ENCODE measurements at regions not wholly inside any gene's neighbourhood (a gene's known extent, or its start where the extent isn't known, plus 50 kb on each side); places are given as distances from the start of the nearest gene placed in this dataset.

DNA sequence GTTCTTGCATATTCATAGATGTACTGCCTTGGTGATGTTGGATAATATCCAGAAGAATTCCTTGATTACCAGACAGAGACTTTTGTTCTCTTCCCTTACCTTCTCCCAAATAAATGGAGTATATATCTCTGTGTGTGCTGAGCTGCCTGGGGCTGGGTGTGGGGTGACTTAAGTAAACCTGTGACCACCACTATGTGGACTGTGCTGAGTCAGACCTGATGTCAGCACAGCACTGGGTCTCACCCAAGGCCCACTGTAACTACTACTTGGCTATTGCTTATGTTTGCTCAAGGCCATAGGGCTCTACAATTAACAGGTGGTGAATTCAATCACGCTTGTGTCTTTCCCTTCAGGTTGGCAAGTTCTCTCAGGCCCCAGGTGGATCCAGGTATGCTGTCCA, 145.7 kb upstream of the MDGA2 start:
- intact Hi-C loops (cut with DNase I): no loop called here

DNA sequence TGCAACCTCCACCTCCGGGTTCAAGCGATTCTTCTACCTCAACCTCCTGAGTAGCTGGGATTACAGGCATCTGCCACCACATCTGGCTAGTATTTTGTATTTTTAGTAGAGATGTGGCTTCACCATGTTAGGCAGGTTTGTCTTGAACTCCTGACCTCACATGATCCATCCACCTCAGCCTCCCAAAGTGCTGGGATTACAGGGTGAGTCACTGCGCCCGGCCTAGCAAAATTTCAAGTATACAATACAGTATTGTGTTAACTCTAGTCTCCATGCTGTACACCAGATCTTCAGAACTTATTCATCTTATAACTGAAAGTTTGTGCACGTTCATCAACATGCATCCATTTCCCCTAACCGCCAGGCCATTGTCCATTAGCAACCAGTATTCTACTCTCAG, 115.1 kb upstream of the MDGA2 start:
- Histone ChIP-seq H3K4me1 (ENCODE audit: insufficient read depth) (no peaks in the 10 kb centered on the region), H3K27me3 (no peaks in the 10 kb centered on the region), H3K4me3 (no peak overlapping the region), H3K9me3 (no peaks in the 10 kb centered on the region), H3K36me3 (no peaks in the 10 kb centered on the region), H3K27ac (no peak overlapping the region)
- TF ChIP-seq, protein P1, sequence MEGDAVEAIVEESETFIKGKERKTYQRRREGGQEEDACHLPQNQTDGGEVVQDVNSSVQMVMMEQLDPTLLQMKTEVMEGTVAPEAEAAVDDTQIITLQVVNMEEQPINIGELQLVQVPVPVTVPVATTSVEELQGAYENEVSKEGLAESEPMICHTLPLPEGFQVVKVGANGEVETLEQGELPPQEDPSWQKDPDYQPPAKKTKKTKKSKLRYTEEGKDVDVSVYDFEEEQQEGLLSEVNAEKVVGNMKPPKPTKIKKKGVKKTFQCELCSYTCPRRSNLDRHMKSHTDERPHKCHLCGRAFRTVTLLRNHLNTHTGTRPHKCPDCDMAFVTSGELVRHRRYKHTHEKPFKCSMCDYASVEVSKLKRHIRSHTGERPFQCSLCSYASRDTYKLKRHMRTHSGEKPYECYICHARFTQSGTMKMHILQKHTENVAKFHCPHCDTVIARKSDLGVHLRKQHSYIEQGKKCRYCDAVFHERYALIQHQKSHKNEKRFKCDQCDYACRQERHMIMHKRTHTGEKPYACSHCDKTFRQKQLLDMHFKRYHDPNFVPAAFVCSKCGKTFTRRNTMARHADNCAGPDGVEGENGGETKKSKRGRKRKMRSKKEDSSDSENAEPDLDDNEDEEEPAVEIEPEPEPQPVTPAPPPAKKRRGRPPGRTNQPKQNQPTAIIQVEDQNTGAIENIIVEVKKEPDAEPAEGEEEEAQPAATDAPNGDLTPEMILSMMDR (IDR thresholded peaks at IDR 0.05): no peak
- TF ChIP-seq POLR2A (IDR thresholded peaks at IDR 0.05): no peak
- no peak for TF ChIP-seq EP300 (IDR thresholded peaks at IDR 0.05)
- WGBS, 3 donors: 91 to 96% (median 95%) methylated on average over 6 of the region's 6 CpGs
- intact Hi-C loops (cut with DNase I): no loop called here
- no peak for DNase-seq

More for the DNA sequence above, 145.7 kb upstream of the MDGA2 start:
- TF ChIP-seq EP300 (IDR thresholded peaks at IDR 0.05) (no peak), POLR2A (IDR thresholded peaks at IDR 0.05) (no peak)
- TF ChIP-seq, protein P1 (IDR thresholded peaks at IDR 0.05): no peak
- H3K9me3 ChIP-seq: no peaks in the 10 kb centered on the region
- H3K27me3 ChIP-seq: no peaks in the 10 kb centered on the region
- no peak overlapping the region for H3K4me3 ChIP-seq
- H3K4me1 ChIP-seq (ENCODE audit: insufficient read depth): no peaks in the 10 kb centered on the region
- 70 to 77% (median 71%) methylated on average over 1 of the region's 1 CpG for WGBS, 3 donors
- no peak for DNase-seq
- H3K27ac ChIP-seq: no peak overlapping the region
- no peaks in the 10 kb centered on the region for H3K36me3 ChIP-seq

DNA sequence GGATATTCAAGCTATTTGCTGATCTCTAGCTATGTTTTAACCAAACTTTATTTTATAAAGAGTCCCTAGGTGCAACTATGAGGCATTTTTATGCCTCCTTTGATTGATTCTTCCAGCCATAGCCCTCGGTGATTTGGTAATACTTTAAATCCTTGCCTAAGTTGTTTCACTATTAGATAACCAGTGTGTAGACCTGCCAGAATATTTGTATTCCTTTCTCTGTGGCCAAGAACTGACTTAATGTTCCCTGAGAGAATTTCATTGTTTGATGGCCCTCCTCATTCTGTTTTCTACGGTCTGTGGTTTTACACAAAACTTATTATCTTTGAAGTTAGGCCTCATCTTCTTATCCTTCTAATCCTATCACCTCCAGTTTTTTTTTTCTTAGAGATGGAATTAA, 109.7 kb upstream of the MDGA2 start:
- H3K27ac ChIP-seq: no peak overlapping the region
- H3K36me3 ChIP-seq: no peaks in the 10 kb centered on the region
- intact Hi-C loops (cut with DNase I): no loop called here
- TF ChIP-seq POLR2A (IDR thresholded peaks at IDR 0.05): no peak
- TF ChIP-seq, protein P1 (IDR thresholded peaks at IDR 0.05): no peak
- no peak for TF ChIP-seq EP300 (IDR thresholded peaks at IDR 0.05)
- H3K4me3 ChIP-seq: no peak overlapping the region
- no peak for DNase-seq
- H3K4me1 ChIP-seq (ENCODE audit: insufficient read depth): no peaks in the 10 kb centered on the region
- no peaks in the 10 kb centered on the region for H3K27me3 ChIP-seq
- H3K9me3 ChIP-seq: no peaks in the 10 kb centered on the region
- WGBS, 3 donors: 35 to 57% (median 43%) methylated on average over 2 of the region's 2 CpGs

DNA sequence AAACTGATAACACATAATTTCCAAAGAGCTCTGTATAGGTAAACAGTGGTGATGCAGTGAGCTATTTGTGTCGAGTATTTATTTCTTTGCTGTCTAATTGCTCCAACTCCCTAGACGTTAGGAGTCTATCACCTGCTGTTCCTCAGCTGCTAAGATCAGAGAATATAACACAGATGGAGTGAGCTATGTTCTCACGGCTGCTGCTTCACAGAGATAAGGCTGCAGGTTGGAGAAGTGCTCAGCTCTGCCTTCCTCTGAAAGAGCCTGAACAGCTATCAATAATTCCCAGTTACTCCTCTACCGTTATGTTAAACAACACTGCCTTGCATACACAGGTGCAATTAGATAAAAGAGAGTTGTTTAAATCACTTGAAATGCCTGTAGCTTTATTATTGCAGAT, 103.2 kb upstream of the MDGA2 start:
- H3K36me3 ChIP-seq: no peaks in the 10 kb centered on the region
- no peak for DNase-seq
- 7 to 11% (median 10%) methylated on average over 4 of the region's 4 CpGs for WGBS, 3 donors
- H3K4me3 ChIP-seq: no peak overlapping the region
- TF ChIP-seq EP300 (IDR thresholded peaks at IDR 0.05) (no peak), POLR2A (IDR thresholded peaks at IDR 0.05) (no peak)
- TF ChIP-seq, protein P1 (IDR thresholded peaks at IDR 0.05): no peak
- intact Hi-C loops (cut with DNase I): no loop called here
- no peaks in the 10 kb centered on the region for H3K9me3 ChIP-seq
- no peaks in the 10 kb centered on the region for H3K4me1 ChIP-seq (ENCODE audit: insufficient read depth)
- no peak overlapping the region for H3K27ac ChIP-seq
- H3K27me3 ChIP-seq: no peaks in the 10 kb centered on the region

- H3K27me3 ChIP-seq: no peaks in the 10 kb centered on the region
- WGBS, 3 donors: 87 to 89% (median 88%) methylated on average over 1 of the region's 1 CpG
- intact Hi-C loops (cut with DNase I): no loop called here
Observed at GRCh38 chr14:47772652-47773051, 97.2 kb upstream of the MDGA2 start.

More at GRCh38 chr14:47772652-47773051, 97.2 kb upstream of the MDGA2 start:
- H3K27ac ChIP-seq: no peak overlapping the region
- DNase-seq: no peak
- H3K4me1 ChIP-seq (ENCODE audit: insufficient read depth): no peaks in the 10 kb centered on the region
- H3K4me3 ChIP-seq: no peak overlapping the region
- H3K36me3 ChIP-seq: no peaks in the 10 kb centered on the region
- TF ChIP-seq EP300 (IDR thresholded peaks at IDR 0.05): no peak
- no peak for TF ChIP-seq POLR2A (IDR thresholded peaks at IDR 0.05)
- TF ChIP-seq, protein P1 (IDR thresholded peaks at IDR 0.05): no peak
- no peaks in the 10 kb centered on the region for H3K9me3 ChIP-seq

Measured in ovary (tissue), 7 donors.